Lower leg skin (tissue), 4 donors: ENCODE measurements at regions not wholly inside any gene's neighbourhood (a gene's known extent, or its start where the extent isn't known, plus 50 kb on each side); places are given as distances from the start of the nearest gene placed in this dataset.

Source experiments
- DNase-seq, 2 donors: peaks; one replicate each; pipeline ENCODE4 v3.0.0-alpha.2; 2019; ENCODE audit warnings: low spot score in 2 of 2
- H3K4me3 ChIP-seq: fragments of 200-600 bp; sonication (generic); 2 replicates; pipeline ENCODE4 v1.5.1; 2017; ENCODE audit warnings: mild to moderate bottlenecking, low read depth; ENCODE audit not compliant: poor library complexity, severe bottlenecking
- CTCF ChIP-seq, 3 donors: fragments of 450-650 bp; IDR thresholded peaks; one replicate each; pipeline ENCODE4 v1.5.1; 2016; ENCODE audit warnings: antibody characterized with exemption in 3 of 3, mild to moderate bottlenecking in 3 of 3, moderate library complexity in 2 of 3
- POLR2A ChIP-seq, 2 donors: fragments of 450-650 bp; IDR thresholded peaks; one replicate each; pipeline ENCODE4 v1.6.1; 2016 to 2017; ENCODE audit warnings: antibody characterized with exemption in 2 of 2, mild to moderate bottlenecking in 1 of 2, moderate library complexity in 1 of 2
- WGBS, 2 donors: methylation state at CpG; one replicate each; pipeline ENCODE4 v1.1.5; 2018; 5-methylcytosine and 5-hydroxymethylcytosine counted together
- intact Hi-C: fragments of 100-400 bp; cut with DNase I; formaldehyde crosslinking; loops from one replicate; pipeline ENCODE4 v1.15.0; 2023; ENCODE audit warnings: low total_unique reads

- H3K4me3 ChIP-seq, result no peak overlapping the region
- intact Hi-C loops, result no loop called here
- 85 to 91% methylated on average over 14 of the region's 14 CpGs for WGBS, 2 donors
- TF ChIP-seq CTCF (IDR thresholded peaks at IDR 0.05) (no peak), POLR2A (IDR thresholded peaks at IDR 0.05) (no peak)
- DNase-seq, result no peak
These were observed 1092.8 kb downstream of the ADGRL3 start for GRCh38 chr4:62292911-62293310.

GRCh38 chr4:62288808-62289541 lies 1088.8 kb downstream of the ADGRL3 start:
- H3K4me3 ChIP-seq, result no peak overlapping the region
- no peak for DNase-seq
- WGBS, 2 donors, result 64 to 66% methylated on average over 3 of the region's 3 CpGs
- TF ChIP-seq POLR2A (IDR thresholded peaks at IDR 0.05), result no peak
- TF ChIP-seq CTCF (IDR thresholded peaks at IDR 0.05), result no peak
- intact Hi-C loops, result no loop called here

DNA sequence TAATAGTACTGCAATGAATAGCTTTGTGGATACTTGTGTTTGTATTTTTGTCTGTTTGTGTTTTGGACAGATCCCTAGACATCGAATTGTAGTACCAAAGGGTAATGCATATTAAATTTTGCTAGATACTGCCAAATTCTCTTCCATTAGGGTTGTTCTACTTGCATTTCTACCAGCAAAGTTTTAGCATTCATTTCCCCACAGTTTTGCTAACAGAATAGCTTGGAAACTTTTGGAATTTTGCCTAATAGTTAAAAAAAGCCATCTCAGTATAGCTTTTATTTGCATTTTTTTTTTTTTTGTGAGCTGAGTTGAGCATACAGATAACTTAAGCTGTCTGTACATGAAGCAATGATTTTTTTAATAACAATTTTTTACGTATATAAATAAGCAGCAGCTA lies 1084.9 kb downstream of the ADGRL3 start:
- TF ChIP-seq CTCF (IDR thresholded peaks at IDR 0.05), result no peak
- TF ChIP-seq POLR2A (IDR thresholded peaks at IDR 0.05), result no peak
- 74 to 81% methylated on average over 2 of the region's 2 CpGs for WGBS, 2 donors
- no peak overlapping the region for H3K4me3 ChIP-seq
- DNase-seq, result no peak
- intact Hi-C loops, result no loop called here

- no peak overlapping the region for H3K4me3 ChIP-seq
- intact Hi-C loops, result no loop called here
- TF ChIP-seq POLR2A (IDR thresholded peaks at IDR 0.05), result no peak
- no peak for TF ChIP-seq CTCF (IDR thresholded peaks at IDR 0.05)
- DNase-seq, result no peak
These were observed 1079.6 kb downstream of the ADGRL3 start for GRCh38 chr4:62279689-62280088.

GRCh38 chr4:62275470-62275869 lies 1075.3 kb downstream of the ADGRL3 start:
- no peak for DNase-seq
- no peak overlapping the region for H3K4me3 ChIP-seq
- TF ChIP-seq POLR2A (IDR thresholded peaks at IDR 0.05) (no peak), CTCF (IDR thresholded peaks at IDR 0.05) (no peak)
- intact Hi-C loops, result no loop called here

- H3K4me3 ChIP-seq, result no peak overlapping the region
- TF ChIP-seq CTCF (IDR thresholded peaks at IDR 0.05) (no peak), POLR2A (IDR thresholded peaks at IDR 0.05) (no peak)
- intact Hi-C loops, result no loop called here
- WGBS, 2 donors, result 50 to 56% methylated on average over 1 of the region's 1 CpG
- DNase-seq, result no peak
These were observed 1074.7 kb downstream of the ADGRL3 start for GRCh38 chr4:62274782-62275181.
